Trophoblast cell (in vitro differentiated cells and primary cell): ENCODE measurements at regions not wholly inside any gene's neighbourhood (a gene's known extent, or its start where the extent isn't known, plus 50 kb on each side); places are given as distances from the start of the nearest gene placed in this dataset.

Source experiments
- DNase-seq, 2 donors: peaks; one replicate each; pipeline ENCODE4 v3.0.0-alpha.2; 2016
- H2AFZ ChIP-seq: 2 replicates; pipeline ENCODE4 v1.6.1; 2013; ENCODE audit warnings: low read length, moderate library complexity, mild to moderate bottlenecking; ENCODE audit not compliant: insufficient read depth, poor library complexity
- H2AK5ac ChIP-seq: 2 replicates; pipeline ENCODE4 v1.6.1; 2013; ENCODE audit warnings: mild to moderate bottlenecking, low read length
- H2BK120ac ChIP-seq: 2 replicates; pipeline ENCODE4 v1.6.1; 2013; ENCODE audit warnings: low read length, mild to moderate bottlenecking, moderate library complexity; ENCODE audit not compliant: insufficient read depth, poor library complexity
- H2BK12ac ChIP-seq: 2 replicates; pipeline ENCODE4 v1.6.1; 2013; ENCODE audit warnings: mild to moderate bottlenecking, low read length, moderate library complexity
- H2BK5ac ChIP-seq: 2 replicates; pipeline ENCODE4 v1.6.1; 2013; ENCODE audit warnings: low read length, low read depth, moderate library complexity, mild to moderate bottlenecking; ENCODE audit not compliant: poor library complexity
- H3K14ac ChIP-seq: 2 replicates; pipeline ENCODE4 v1.6.1; 2013; ENCODE audit warnings: mild to moderate bottlenecking, low read length
- H3K18ac ChIP-seq: 2 replicates; pipeline ENCODE4 v1.6.1; 2013; ENCODE audit warnings: mild to moderate bottlenecking, low read length
- H3K23ac ChIP-seq: 2 replicates; pipeline ENCODE4 v1.6.1; 2013; ENCODE audit warnings: low read length
- H3K27ac ChIP-seq: 2 replicates; pipeline ENCODE4 v1.5.1; 2013; ENCODE audit warnings: low read depth, mild to moderate bottlenecking, inconsistent platforms, low read length, moderate library complexity
- H3K27me3 ChIP-seq: 2 replicates; pipeline ENCODE4 v1.6.1; 2013; ENCODE audit warnings: inconsistent platforms, mild to moderate bottlenecking, low read length, moderate library complexity; ENCODE audit not compliant: insufficient read depth
- H3K36me3 ChIP-seq, 2 experiments: 1 replicate in 1 of 2; 2 replicates in 1 of 2; pipeline ENCODE4 v1.6.1; 2013; ENCODE audit warnings: low read length in 2 of 2, mild to moderate bottlenecking in 2 of 2, moderate library complexity in 1 of 2; ENCODE audit not compliant: insufficient read depth in 2 of 2, control insufficient read depth in 1 of 2
- H3K4ac ChIP-seq: 2 replicates; pipeline ENCODE4 v1.6.1; 2013; ENCODE audit warnings: low read depth, mild to moderate bottlenecking, low read length, moderate library complexity
- H3K4me1 ChIP-seq, 2 experiments: 1 replicate in 1 of 2; 2 replicates in 1 of 2; pipeline ENCODE4 v1.6.1; 2013; ENCODE audit warnings: low read length in 2 of 2, mild to moderate bottlenecking in 2 of 2, moderate library complexity in 1 of 2; ENCODE audit not compliant: insufficient read depth in 2 of 2, control insufficient read depth in 1 of 2
- H3K4me2 ChIP-seq: 2 replicates; pipeline ENCODE4 v1.6.1; 2013; ENCODE audit warnings: inconsistent platforms, mild to moderate bottlenecking, low read length, moderate library complexity
- H3K4me3 ChIP-seq: 2 replicates; pipeline ENCODE4 v1.5.1; 2013; ENCODE audit warnings: mild to moderate bottlenecking, low read depth, low read length, inconsistent platforms
- H3K79me1 ChIP-seq: one replicate; pipeline ENCODE4 v1.6.1; 2013; ENCODE audit warnings: low read length
- H3K79me2 ChIP-seq: 2 replicates; pipeline ENCODE4 v1.6.1; 2013; ENCODE audit warnings: low read length, mild to moderate bottlenecking; ENCODE audit not compliant: control insufficient read depth, insufficient read depth, poor library complexity
- H3K9ac ChIP-seq: 2 replicates; pipeline ENCODE4 v1.6.1; 2013; ENCODE audit warnings: mild to moderate bottlenecking, low read length
- H3K9me3 ChIP-seq: 2 replicates; pipeline ENCODE4 v1.6.1; 2013; ENCODE audit warnings: low read depth, mild to moderate bottlenecking, control low read depth, inconsistent platforms, low read length; ENCODE audit not compliant: insufficient read depth
- H4K12ac ChIP-seq: 2 replicates; pipeline ENCODE4 v1.6.1; 2013; ENCODE audit warnings: low read depth, mild to moderate bottlenecking, low read length, moderate library complexity
- H4K8ac ChIP-seq: 2 replicates; pipeline ENCODE4 v1.6.1; 2013; ENCODE audit warnings: low read depth, mild to moderate bottlenecking, low read length, moderate library complexity
- H4K91ac ChIP-seq: one replicate; pipeline ENCODE4 v1.6.1; 2013; ENCODE audit warnings: low read depth, mild to moderate bottlenecking, low read length, moderate library complexity
- WGBS: extraction: QIAGEN DNeasy Blood & Tissue Kit; methylation state at CpG from one replicate; pipeline ENCODE4 v1.1.7; 2013; ENCODE audit warnings: missing lambda C conversion rate; ENCODE audit not compliant: insufficient read length, insufficient coverage; ENCODE audit errors: extremely low coverage; 5-methylcytosine and 5-hydroxymethylcytosine counted together

DNA sequence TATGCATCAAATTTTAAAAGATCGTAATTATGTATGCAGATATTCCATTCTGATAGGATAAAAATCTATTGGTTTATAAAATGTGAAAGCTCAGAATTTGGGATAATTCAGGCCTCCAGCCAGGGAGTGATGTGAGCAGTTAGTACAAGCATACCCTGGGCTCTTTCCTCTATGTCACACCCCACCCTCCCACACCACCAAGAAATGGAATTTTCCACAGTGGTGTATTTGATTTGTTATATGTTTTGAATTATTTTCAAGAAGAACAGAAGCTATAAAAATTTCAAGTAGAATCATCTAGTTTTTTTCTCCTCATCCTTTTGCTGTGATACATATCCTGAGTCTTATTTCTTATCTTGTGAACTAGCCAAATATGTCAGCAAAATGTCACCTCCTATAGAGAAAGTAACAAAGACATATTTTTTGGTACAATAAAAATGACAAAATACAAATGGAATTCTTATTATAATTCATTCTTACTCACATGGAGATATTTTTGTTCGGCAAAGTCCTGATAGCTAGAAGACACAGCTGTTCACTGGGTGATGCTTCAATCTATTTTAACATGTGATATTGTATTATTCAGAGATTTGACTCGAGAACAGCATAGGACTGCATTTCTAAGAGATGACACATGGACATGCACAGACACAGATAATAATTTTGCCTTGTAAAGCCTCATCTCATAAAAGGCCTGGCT is 61.2 kb upstream of the FRY start:
- no peak overlapping the region for H4K91ac ChIP-seq
- no peak overlapping the region for H3K14ac ChIP-seq
- no peaks in the 10 kb centered on the region for H3K9me3 ChIP-seq
- no peak overlapping the region for H3K27ac ChIP-seq
- no peaks in the 10 kb centered on the region for H3K4me1 ChIP-seq
- no peak overlapping the region for H4K8ac ChIP-seq
- no peak overlapping the region for H2AK5ac ChIP-seq
- no peaks in the 10 kb centered on the region for H3K36me3 ChIP-seq
- H3K79me2 ChIP-seq: no peaks in the 10 kb centered on the region
- H4K12ac ChIP-seq: no peak overlapping the region
- WGBS: no CpG with 5 or more reads among the region's 3 CpGs
- H3K9ac ChIP-seq: no peak overlapping the region
- H2BK120ac ChIP-seq: no peak overlapping the region
- H3K18ac ChIP-seq: no peak overlapping the region
- no peak overlapping the region for H2BK5ac ChIP-seq
- no peak overlapping the region for H3K23ac ChIP-seq
- no peak overlapping the region for H2AFZ ChIP-seq
- H3K79me1 ChIP-seq: no peaks in the 10 kb centered on the region
- no peak overlapping the region for H3K4me2 ChIP-seq
- no peaks in the 10 kb centered on the region for H3K27me3 ChIP-seq
- no peak overlapping the region for H3K4ac ChIP-seq
- no peak for DNase-seq
- H2BK12ac ChIP-seq: no peak overlapping the region
- H3K4me3 ChIP-seq: no peak overlapping the region

DNA sequence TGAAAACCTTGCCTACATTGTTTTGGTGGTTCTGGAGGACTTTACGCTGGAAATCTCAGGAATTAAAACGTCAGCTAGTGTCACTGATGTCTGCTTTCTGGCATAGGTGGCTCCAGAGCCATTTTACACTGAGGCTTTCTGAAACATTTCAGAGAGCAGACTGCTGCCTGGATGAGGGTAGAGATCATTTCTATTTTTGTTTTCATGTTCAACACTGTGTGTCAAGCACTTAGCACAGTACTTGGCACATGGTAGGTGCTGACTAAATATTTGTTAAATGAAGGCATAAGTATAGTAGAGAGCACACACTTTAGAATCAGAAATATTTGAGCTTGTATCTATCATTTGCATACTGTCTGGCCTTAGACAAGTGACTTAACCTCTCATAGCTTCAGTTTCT is 59.1 kb upstream of the FRY start:
- Histone ChIP-seq H4K12ac (no peak overlapping the region), H3K4ac (no peak overlapping the region), H3K9ac (no peak overlapping the region), H2BK5ac (no peak overlapping the region), H3K23ac (no peak overlapping the region), H3K27me3 (no peaks in the 10 kb centered on the region), H3K4me1 (no peaks in the 10 kb centered on the region), H4K8ac (no peak overlapping the region), H2BK120ac (no peak overlapping the region), H3K18ac (no peak overlapping the region), H2AFZ (no peak overlapping the region), H3K9me3 (no peaks in the 10 kb centered on the region), H2AK5ac (no peak overlapping the region), H2BK12ac (no peak overlapping the region), H3K27ac (no peak overlapping the region), H3K14ac (no peak overlapping the region), H3K36me3 (no peaks in the 10 kb centered on the region), H3K4me3 (no peak overlapping the region), H3K79me2 (no peaks in the 10 kb centered on the region), H3K79me1 (no peaks in the 10 kb centered on the region), H3K4me2 (no peak overlapping the region), H4K91ac (no peak overlapping the region)
- no peak for DNase-seq
- WGBS: no CpG with 5 or more reads among the region's 2 CpGs

DNA sequence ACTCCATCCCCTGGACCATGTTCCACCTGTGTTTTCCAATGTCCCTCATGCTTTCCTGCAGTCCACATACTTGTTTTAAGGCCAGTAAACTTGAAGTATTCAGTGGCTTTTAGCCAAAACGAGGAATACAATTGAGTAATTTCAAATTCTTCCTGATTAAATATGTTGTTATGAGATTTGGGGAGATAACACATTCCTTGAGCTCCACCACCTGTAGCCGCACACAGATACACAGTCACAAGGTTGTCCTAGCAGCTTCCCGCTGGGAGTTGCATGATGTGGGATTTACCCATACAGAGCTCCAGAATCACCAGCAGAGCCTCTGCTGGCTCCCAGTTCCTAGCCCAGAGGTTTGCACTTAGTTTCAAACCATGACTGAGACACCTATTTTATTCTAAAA is 53.6 kb upstream of the FRY start:
- Histone ChIP-seq H3K36me3 (no peaks in the 10 kb centered on the region), H3K4me3 (no peak overlapping the region), H4K8ac (no peak overlapping the region), H2BK120ac (no peak overlapping the region), H3K4me1 (peaks cover 0 to 2% of the 10 kb centered on the region in 2 experiments), H2AK5ac (no peak overlapping the region), H2BK5ac (no peak overlapping the region), H3K79me1 (no peaks in the 10 kb centered on the region), H3K9ac (no peak overlapping the region), H3K18ac (no peak overlapping the region), H3K79me2 (no peaks in the 10 kb centered on the region), H3K9me3 (no peaks in the 10 kb centered on the region), H4K12ac (no peak overlapping the region), H2AFZ (no peak overlapping the region), H3K4me2 (no peak overlapping the region), H3K23ac (no peak overlapping the region), H2BK12ac (no peak overlapping the region), H3K4ac (no peak overlapping the region), H4K91ac (no peak overlapping the region), H3K27ac (no peak overlapping the region), H3K14ac (no peak overlapping the region), H3K27me3 (no peaks in the 10 kb centered on the region)
- DNase-seq: peak; percentile 27 to 59
- WGBS: no CpG with 5 or more reads among the region's 3 CpGs

DNA sequence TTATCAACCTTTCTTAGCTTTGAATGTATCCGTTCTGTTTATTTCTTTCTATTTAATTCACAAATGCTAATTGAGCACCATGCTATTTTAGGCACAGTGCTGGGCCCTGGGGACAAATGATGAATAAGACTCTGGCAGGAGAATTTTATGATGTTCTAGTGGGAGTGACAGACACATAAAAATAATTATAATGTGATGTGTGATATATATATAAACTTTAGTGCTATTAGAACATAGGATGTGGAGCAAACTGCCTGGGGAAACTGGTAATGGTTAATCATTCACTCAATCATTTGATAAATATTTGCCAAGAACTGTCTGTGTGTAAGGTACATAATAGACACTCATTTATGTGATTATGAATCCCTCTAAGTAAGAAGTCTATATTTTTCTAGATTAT is 50.7 kb upstream of the FRY start:
- Histone ChIP-seq H3K4ac (no peak overlapping the region), H3K27ac (no peak overlapping the region), H3K36me3 (no peaks in the 10 kb centered on the region), H2AFZ (no peak overlapping the region), H3K4me3 (no peak overlapping the region), H2BK5ac (no peak overlapping the region), H2BK120ac (no peak overlapping the region), H3K79me1 (no peaks in the 10 kb centered on the region), H4K12ac (no peak overlapping the region), H3K9ac (no peak overlapping the region), H4K91ac (no peak overlapping the region), H3K27me3 (no peaks in the 10 kb centered on the region), H2BK12ac (no peak overlapping the region), H3K79me2 (no peaks in the 10 kb centered on the region), H3K9me3 (no peaks in the 10 kb centered on the region), H3K18ac (no peak overlapping the region), H3K4me2 (no peak overlapping the region), H3K14ac (no peak overlapping the region), H3K4me1 (peaks cover 0 to 2% of the 10 kb centered on the region in 2 experiments), H3K23ac (no peak overlapping the region), H4K8ac (no peak overlapping the region), H2AK5ac (no peak overlapping the region)
- WGBS: no CpG with 5 or more reads among the region's 1 CpG
- DNase-seq: no peak
